Suprapubic skin (tissue), 4 donors: ENCODE measurements at regions not wholly inside any gene's neighbourhood (a gene's known extent, or its start where the extent isn't known, plus 50 kb on each side); places are given as distances from the start of the nearest gene placed in this dataset.

Experiments
- DNase-seq, 2 donors: peaks; one replicate each; pipeline ENCODE4 v3.0.0-alpha.2; 2019; ENCODE audit warnings: low spot score in 2 of 2
- H3K27ac ChIP-seq: fragments of 200-600 bp; sonication (generic); one replicate; pipeline ENCODE4 v1.5.1; 2019
- H3K27me3 ChIP-seq: fragments of 200-600 bp; sonication (generic); one replicate; pipeline ENCODE4 v1.5.1; 2019
- H3K36me3 ChIP-seq: fragments of 200-600 bp; sonication (generic); one replicate; pipeline ENCODE4 v1.5.1; 2019
- H3K4me1 ChIP-seq: fragments of 200-600 bp; sonication (generic); one replicate; pipeline ENCODE4 v1.5.1; 2019
- H3K4me3 ChIP-seq: fragments of 200-600 bp; sonication (generic); one replicate; pipeline ENCODE4 v1.5.1; 2019; ENCODE audit warnings: mild to moderate bottlenecking
- H3K9me3 ChIP-seq: fragments of 200-600 bp; sonication (generic); one replicate; pipeline ENCODE4 v1.5.1; 2019
- CTCF ChIP-seq, 2 donors: fragments of 200-600 bp in 1 of 2; fragments of 450-650 bp in 1 of 2; sonication (generic) in 1 of 2; IDR thresholded peaks; one replicate each; pipeline ENCODE4 v1.5.1; 2016 to 2019; ENCODE audit warnings: antibody characterized with exemption in 2 of 2, mild to moderate bottlenecking in 1 of 2, moderate library complexity in 1 of 2
- EP300 ChIP-seq: sonication (generic); formaldehyde crosslinking; IDR thresholded peaks from one replicate; pipeline ENCODE4 v1.6.1; 2017; ENCODE audit warnings: antibody characterized with exemption
- POLR2A ChIP-seq, 2 donors: fragments of 450-650 bp; IDR thresholded peaks; one replicate each; pipeline ENCODE4 v1.6.1; 2017; ENCODE audit warnings: antibody characterized with exemption in 2 of 2, mild to moderate bottlenecking in 2 of 2, moderate library complexity in 2 of 2
- POLR2AphosphoS5 ChIP-seq, 3 donors: sonication (generic); formaldehyde crosslinking; IDR thresholded peaks; one replicate each; pipeline ENCODE4 v1.6.1; 2017; ENCODE audit warnings: antibody characterized with exemption in 3 of 3
- WGBS: methylation state at CpG from one replicate; pipeline ENCODE4 v1.1.5; 2018; 5-methylcytosine and 5-hydroxymethylcytosine counted together

DNA sequence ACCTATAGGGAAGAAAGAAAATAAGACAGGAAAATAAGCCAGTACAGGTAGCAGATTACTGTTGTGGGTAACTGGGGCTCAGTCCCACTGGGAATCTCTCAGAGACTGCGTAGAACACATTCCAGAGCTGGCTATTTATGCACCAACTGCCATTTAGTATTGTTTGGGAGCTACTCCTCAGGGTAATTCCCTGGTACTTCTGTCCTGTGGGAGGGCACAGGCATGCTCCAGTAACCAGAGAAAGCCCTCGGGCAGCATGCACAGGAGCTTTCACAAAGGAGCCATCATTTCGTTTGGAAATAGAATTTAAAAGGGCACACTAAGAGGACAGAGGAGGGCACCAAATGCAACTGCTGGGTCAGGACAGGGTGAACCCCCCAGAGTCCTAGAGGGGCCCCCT, 148.0 kb upstream of the LRFN2 start:
- 8% methylated on average over 2 of the region's 3 CpGs for WGBS

DNA sequence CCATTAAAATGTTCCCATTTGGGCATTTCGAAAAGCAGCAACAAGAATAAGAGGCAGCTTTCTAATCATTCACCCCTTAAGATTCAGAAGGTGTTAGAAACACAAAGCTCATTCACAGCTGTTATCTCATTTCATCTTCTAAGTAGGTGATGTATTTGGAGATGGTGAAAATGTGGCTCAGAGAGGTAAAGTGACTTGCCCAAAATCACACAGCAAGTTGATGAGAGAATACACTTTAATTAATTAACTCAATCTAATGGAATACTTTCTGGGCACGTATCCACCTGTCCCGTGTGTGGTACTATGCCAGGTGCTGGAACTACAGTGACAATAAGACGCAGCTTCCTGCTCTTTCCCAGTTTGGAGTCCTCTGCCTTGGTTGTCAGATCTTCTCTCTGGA, 147.4 kb upstream of the LRFN2 start:
- Histone ChIP-seq H3K4me1 (no peaks in the 10 kb centered on the region), H3K27me3 (peaks cover 23% of the 10 kb centered on the region), H3K4me3 (no peak overlapping the region), H3K9me3 (no peaks in the 10 kb centered on the region), H3K27ac (no peak overlapping the region), H3K36me3 (no peaks in the 10 kb centered on the region)
- no peak for TF ChIP-seq POLR2A (IDR thresholded peaks at IDR 0.05)
- no peak for TF ChIP-seq POLR2AphosphoS5 (IDR thresholded peaks at IDR 0.05)
- TF ChIP-seq EP300 = no peak
- TF ChIP-seq CTCF (IDR thresholded peaks at IDR 0.05) = no peak
- DNase-seq = no peak
- WGBS = 69% methylated on average over 4 of the region's 4 CpGs

More for the DNA sequence above, 148.0 kb upstream of the LRFN2 start:
- H3K27ac ChIP-seq = no peak overlapping the region
- no peak for TF ChIP-seq POLR2A (IDR thresholded peaks at IDR 0.05)
- TF ChIP-seq POLR2AphosphoS5 (IDR thresholded peaks at IDR 0.05) = no peak
- TF ChIP-seq CTCF (IDR thresholded peaks at IDR 0.05) = no peak
- TF ChIP-seq EP300 = no peak
- peaks cover 23% of the 10 kb centered on the region for H3K27me3 ChIP-seq
- no peak for DNase-seq
- no peaks in the 10 kb centered on the region for H3K36me3 ChIP-seq
- no peak overlapping the region for H3K4me3 ChIP-seq
- no peaks in the 10 kb centered on the region for H3K4me1 ChIP-seq
- H3K9me3 ChIP-seq = no peaks in the 10 kb centered on the region

DNA sequence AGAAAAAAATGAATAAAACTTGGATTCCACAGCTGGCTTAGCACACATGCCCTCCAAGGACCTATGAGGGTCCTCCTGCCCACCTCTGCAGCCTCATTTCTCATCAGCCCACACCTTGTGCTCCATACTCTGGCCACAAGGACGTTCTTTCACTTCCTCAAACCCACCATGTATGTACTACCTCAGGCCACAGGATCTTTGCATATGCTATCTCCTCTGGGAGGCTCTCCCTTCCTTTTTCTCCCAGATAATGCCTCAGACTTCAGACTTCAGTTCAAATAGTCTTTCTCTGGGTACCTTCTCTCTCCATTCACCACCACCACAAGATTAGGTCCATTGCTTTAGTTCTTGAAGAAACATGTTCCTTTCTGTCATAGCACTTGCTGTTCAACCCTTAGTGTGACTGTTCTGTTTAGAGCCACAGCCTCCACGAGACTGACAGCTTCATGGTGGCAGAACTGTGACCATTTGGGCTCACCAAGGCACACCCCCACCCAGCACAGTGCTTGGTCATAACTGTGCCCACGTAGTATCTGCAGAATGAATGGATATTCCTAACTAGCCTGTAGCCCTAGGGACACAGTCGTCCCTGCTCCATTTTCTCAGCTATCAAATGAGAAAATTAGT, 146.7 kb upstream of the LRFN2 start:
- DNase-seq = no peak
- no peak for TF ChIP-seq EP300
- TF ChIP-seq CTCF (IDR thresholded peaks at IDR 0.05) = no peak
- no peaks in the 10 kb centered on the region for H3K4me1 ChIP-seq
- 42% methylated on average over 4 of the region's 4 CpGs for WGBS
- peaks cover 23% of the 10 kb centered on the region for H3K27me3 ChIP-seq
- H3K4me3 ChIP-seq = no peak overlapping the region
- no peaks in the 10 kb centered on the region for H3K36me3 ChIP-seq
- H3K27ac ChIP-seq = no peak overlapping the region
- no peaks in the 10 kb centered on the region for H3K9me3 ChIP-seq

- no peak for DNase-seq
- H3K27ac ChIP-seq = no peak overlapping the region
- 52% methylated on average over 1 of the region's 1 CpG for WGBS
- H3K4me1 ChIP-seq = no peaks in the 10 kb centered on the region
- peaks cover 23% of the 10 kb centered on the region for H3K27me3 ChIP-seq
- TF ChIP-seq POLR2A (IDR thresholded peaks at IDR 0.05) = no peak
- TF ChIP-seq CTCF (IDR thresholded peaks at IDR 0.05) = no peak
- TF ChIP-seq EP300 = no peak
- no peak for TF ChIP-seq POLR2AphosphoS5 (IDR thresholded peaks at IDR 0.05)
- H3K36me3 ChIP-seq = no peaks in the 10 kb centered on the region
- no peak overlapping the region for H3K4me3 ChIP-seq
- H3K9me3 ChIP-seq = no peaks in the 10 kb centered on the region
Measured at GRCh38 chr6:40733290-40733689, 146.1 kb upstream of the LRFN2 start.

GRCh38 chr6:40732878-40733277, 145.7 kb upstream of the LRFN2 start:
- TF ChIP-seq POLR2AphosphoS5 (IDR thresholded peaks at IDR 0.05) (no peak), EP300 (no peak), CTCF (IDR thresholded peaks at IDR 0.05) (no peak), POLR2A (IDR thresholded peaks at IDR 0.05) (no peak)
- no peak for DNase-seq
- Histone ChIP-seq H3K36me3 (no peaks in the 10 kb centered on the region), H3K4me3 (no peak overlapping the region), H3K4me1 (no peaks in the 10 kb centered on the region), H3K9me3 (no peaks in the 10 kb centered on the region), H3K27ac (no peak overlapping the region), H3K27me3 (peaks cover 23% of the 10 kb centered on the region)
- WGBS = 74% methylated on average over 3 of the region's 3 CpGs
